Activated CD4-positive, alpha-beta memory T cell treated with anti-CD3 and anti-CD28 coated beads for 36 hours (primary cell): ENCODE measurements at regions not wholly inside any gene's neighbourhood (a gene's known extent, or its start where the extent isn't known, plus 50 kb on each side); places are given as distances from the start of the nearest gene placed in this dataset.

ENCODE experiments used
- CTCF ChIA-PET: fragments of 350-600 bp; sonication (Branson Sonifier 250); formaldehyde crosslinking; loops from one replicate; lab custom pipeline; 2021; ENCODE audit warnings: antibody characterized with exemption, inconsistent platforms; lab: Charles Lee
- POLR2A ChIA-PET: fragments of 350-600 bp; sonication (Branson Sonifier 250); formaldehyde crosslinking; loops from one replicate; lab custom pipeline; 2021; ENCODE audit warnings: antibody characterized with exemption; lab: Charles Lee
- DNase-seq: peaks from one replicate; pipeline ENCODE4 v3.0.0-alpha.2; 2020
- H3K27ac Mint-ChIP-seq: one replicate; pipeline ENCODE4 v1.8.0; 2021; ENCODE audit warnings: mixed read lengths
- H3K27me3 Mint-ChIP-seq: one replicate; pipeline ENCODE4 v1.8.0; 2021; ENCODE audit warnings: mixed read lengths
- H3K36me3 Mint-ChIP-seq: one replicate; pipeline ENCODE4 v1.8.0; 2021; ENCODE audit warnings: mixed read lengths
- H3K4me1 Mint-ChIP-seq: one replicate; pipeline ENCODE4 v1.8.0; 2021; ENCODE audit warnings: low read depth, mixed read lengths
- H3K4me3 Mint-ChIP-seq: one replicate; pipeline ENCODE4 v1.8.0; 2021; ENCODE audit warnings: mild to moderate bottlenecking, mixed read lengths
- H3K9me3 Mint-ChIP-seq: one replicate; pipeline ENCODE4 v1.8.0; 2021; ENCODE audit warnings: mixed read lengths
- intact Hi-C: fragments of 100-400 bp; cut with micrococcal nuclease; formaldehyde crosslinking; loops from one replicate; pipeline ENCODE4 v1.15.1; 2023

DNA sequence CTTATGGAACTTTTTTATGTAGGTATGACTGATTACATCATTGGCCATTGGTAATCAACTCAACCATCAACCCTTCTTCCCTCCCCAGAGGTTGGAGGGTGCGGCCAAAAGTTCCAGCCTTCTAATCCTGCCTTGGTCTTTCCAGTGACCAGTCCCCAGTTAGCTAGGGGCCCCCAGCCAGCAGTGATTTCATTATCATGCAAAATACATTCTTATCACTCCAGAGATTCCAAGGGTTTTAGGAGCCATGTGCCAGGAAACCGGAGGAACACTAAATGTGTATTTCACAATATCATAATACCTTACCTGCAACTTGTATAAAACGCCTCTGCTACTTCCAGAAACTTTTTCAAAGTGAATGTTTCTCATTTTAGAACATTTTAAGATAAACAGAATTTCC lies 181.5 kb upstream of the PELI2 start:
- H3K9me3 Mint-ChIP-seq, result no peaks in the 10 kb centered on the region
- H3K27me3 Mint-ChIP-seq, result peaks cover 2% of the 10 kb centered on the region
- intact Hi-C loops, result no loop called here
- ChIA-PET POLR2A (no interaction called here), CTCF (no interaction called here)
- H3K4me1 Mint-ChIP-seq, result no peaks in the 10 kb centered on the region
- H3K4me3 Mint-ChIP-seq, result no peak overlapping the region
- H3K27ac Mint-ChIP-seq, result no peak overlapping the region
- DNase-seq, result no peak
- H3K36me3 Mint-ChIP-seq, result no peaks in the 10 kb centered on the region

DNA sequence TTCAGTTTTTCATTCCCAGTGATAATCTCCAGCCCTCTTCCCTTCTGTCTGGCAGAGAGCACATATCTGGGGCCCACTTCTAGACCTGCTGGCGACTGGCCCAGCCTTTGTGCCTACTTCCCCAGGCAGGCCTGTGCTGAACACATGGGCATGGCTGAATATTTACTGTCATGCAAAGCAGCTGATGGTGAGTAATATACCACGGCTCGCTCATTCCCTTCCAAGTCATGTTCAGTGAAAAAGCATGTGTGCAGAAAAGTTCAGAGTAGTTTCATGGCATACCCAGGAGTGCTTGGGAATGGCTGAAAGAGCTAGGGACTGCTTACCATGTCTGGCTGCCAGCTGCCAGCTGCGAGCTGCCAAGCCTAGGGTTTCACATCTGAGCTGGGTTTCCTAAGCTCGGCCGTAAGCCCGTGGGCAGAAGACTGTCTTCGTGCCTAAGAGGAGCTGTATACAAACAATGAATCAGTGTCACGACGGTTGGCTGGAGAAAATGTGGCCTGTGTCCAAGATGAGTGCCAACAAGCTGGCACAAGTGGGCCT lies 179.9 kb upstream of the PELI2 start:
- H3K4me3 Mint-ChIP-seq, result no peak overlapping the region
- peaks cover 2% of the 10 kb centered on the region for H3K27me3 Mint-ChIP-seq
- H3K36me3 Mint-ChIP-seq, result no peaks in the 10 kb centered on the region
- DNase-seq, result no peak
- no peak overlapping the region for H3K27ac Mint-ChIP-seq
- no peaks in the 10 kb centered on the region for H3K9me3 Mint-ChIP-seq
- no peaks in the 10 kb centered on the region for H3K4me1 Mint-ChIP-seq
- CTCF ChIA-PET, result no interaction called here
- POLR2A ChIA-PET, result no interaction called here
- intact Hi-C loops, result no loop called here

DNA sequence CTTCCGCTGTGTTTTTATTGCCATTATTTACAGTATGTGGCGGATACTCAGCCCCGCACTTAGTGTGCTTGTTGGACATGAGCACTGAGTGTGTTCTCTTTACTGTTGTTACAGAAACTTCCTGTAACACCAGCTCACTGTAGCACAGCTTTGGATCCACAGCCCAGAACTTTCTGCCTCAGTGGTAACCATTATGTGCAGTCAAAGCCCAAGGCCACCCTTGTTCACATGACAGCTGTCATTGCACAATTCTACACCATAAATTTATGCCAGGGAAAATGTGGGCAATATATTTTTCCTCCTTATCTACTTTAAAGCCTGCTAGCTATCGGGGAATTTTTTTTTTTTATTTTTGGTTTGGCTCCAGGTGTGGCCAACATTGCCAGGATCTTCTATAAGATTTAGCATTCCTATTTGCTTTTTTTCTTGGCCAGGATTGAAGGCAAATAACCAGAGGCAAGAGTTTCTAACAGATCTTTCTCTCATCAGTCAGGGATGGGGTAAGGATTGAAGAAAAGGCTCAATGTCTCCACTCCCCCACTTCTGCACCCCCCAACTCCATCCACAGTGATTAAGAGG lies 176.0 kb upstream of the PELI2 start:
- POLR2A ChIA-PET, result no interaction called here
- no peak overlapping the region for H3K27ac Mint-ChIP-seq
- no peaks in the 10 kb centered on the region for H3K36me3 Mint-ChIP-seq

DNA sequence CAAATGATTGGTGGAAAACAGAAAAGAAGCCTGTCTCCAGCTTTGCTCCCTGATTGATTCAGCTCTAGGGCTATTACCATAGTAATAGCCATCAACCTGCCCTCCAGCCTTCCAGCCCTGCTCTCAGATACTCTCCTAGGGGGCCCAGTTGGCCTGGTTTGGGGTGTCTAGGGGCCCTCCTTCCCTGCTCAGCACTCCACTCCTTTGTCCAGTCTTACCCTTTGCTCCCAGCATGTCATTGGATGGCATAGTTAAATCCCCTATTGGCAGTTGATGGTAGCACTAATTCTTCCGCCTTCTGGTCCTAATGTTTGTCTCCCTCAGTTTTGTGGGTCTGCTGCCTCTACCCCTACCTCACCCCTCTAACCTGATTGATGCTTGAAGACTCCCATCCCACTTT lies 175.4 kb upstream of the PELI2 start:
- Mint-ChIP-seq H3K4me3 (no peak overlapping the region), H3K9me3 (no peaks in the 10 kb centered on the region), H3K4me1 (no peaks in the 10 kb centered on the region), H3K27ac (no peak overlapping the region), H3K36me3 (no peaks in the 10 kb centered on the region), H3K27me3 (no peaks in the 10 kb centered on the region)
- CTCF ChIA-PET, result no interaction called here
- intact Hi-C loops, result no loop called here
- DNase-seq, result no peak
- POLR2A ChIA-PET, result no interaction called here

More for the DNA sequence above, 176.0 kb upstream of the PELI2 start:
- Mint-ChIP-seq H3K4me1 (no peaks in the 10 kb centered on the region), H3K4me3 (no peak overlapping the region), H3K27me3 (no peaks in the 10 kb centered on the region), H3K9me3 (no peaks in the 10 kb centered on the region)
- no peak for DNase-seq
- CTCF ChIA-PET, result no interaction called here
- intact Hi-C loops, result no loop called here

DNA sequence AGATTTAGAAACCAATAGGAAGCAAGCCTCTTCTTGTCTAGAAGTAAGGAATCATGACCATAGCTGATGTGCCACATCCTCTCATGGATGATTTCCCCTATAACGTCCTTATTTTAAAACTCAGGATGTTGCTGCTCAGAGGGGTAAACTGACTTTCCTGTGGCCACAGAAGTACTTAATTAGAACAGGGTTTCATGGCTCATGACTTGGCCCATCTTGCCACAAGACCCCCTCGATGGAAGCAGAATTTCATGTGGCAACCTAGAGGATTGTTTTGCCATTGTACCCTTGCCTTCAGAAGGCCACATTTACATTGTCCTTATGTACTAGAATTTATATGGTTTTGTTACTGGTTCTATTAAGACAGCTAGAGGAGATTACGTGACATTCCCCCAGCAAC lies 173.5 kb upstream of the PELI2 start:
- Mint-ChIP-seq H3K27ac (no peak overlapping the region), H3K9me3 (no peaks in the 10 kb centered on the region), H3K4me1 (no peaks in the 10 kb centered on the region), H3K36me3 (no peaks in the 10 kb centered on the region), H3K27me3 (peaks cover 2% of the 10 kb centered on the region), H3K4me3 (no peak overlapping the region)
- no peak for DNase-seq
- intact Hi-C loops, result no loop called here
- CTCF ChIA-PET, result no interaction called here
- POLR2A ChIA-PET, result no interaction called here

DNA sequence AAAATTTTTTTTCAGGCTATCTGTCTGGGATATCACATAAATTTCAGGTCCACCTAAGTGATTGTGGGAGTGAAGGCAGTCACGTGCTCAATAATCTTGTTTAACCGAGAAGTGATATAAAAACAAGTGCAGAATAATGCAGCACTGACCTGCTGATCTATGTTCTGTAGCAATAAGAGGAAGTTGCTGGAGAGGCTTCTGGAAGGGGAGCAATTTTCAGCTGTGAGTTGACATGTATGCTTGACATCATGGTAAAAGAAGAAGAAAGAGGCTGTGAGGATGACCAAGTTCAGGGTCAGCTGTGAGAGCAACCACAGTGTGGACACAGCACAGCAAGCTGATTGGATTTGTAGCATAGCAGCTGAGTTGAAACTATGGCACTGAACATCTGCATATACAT lies 172.0 kb upstream of the PELI2 start:
- no peak for DNase-seq
- ChIA-PET POLR2A (no interaction called here), CTCF (no interaction called here)
- no peak overlapping the region for H3K4me3 Mint-ChIP-seq
- no peaks in the 10 kb centered on the region for H3K36me3 Mint-ChIP-seq
- no peaks in the 10 kb centered on the region for H3K9me3 Mint-ChIP-seq
- no peak overlapping the region for H3K27ac Mint-ChIP-seq
- intact Hi-C loops, result no loop called here
- H3K4me1 Mint-ChIP-seq, result no peaks in the 10 kb centered on the region
- peaks cover 3% of the 10 kb centered on the region for H3K27me3 Mint-ChIP-seq

DNA sequence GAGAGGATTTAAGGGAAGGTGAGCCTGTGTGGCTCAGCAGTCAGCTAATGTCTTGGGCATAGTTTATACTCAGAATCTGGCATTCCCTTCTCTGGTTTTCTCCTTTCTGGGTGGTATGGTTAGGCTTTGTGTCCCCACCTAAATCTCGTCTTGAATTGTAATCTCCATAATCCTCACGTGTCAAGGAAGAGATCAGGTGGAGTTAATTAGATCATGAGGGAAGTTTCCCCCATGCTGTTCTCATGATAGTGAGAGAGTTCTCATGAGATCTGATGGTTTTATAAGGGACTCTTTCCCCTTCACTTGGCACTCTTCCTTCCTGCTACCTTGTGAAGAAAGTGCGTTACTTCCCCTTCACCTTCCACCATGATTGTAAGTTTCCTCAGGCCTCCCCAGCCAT lies 169.8 kb upstream of the PELI2 start:
- Mint-ChIP-seq H3K4me3 (no peak overlapping the region), H3K4me1 (no peaks in the 10 kb centered on the region), H3K9me3 (no peaks in the 10 kb centered on the region), H3K36me3 (no peaks in the 10 kb centered on the region), H3K27me3 (peaks cover 3% of the 10 kb centered on the region), H3K27ac (no peak overlapping the region)
- ChIA-PET POLR2A (no interaction called here), CTCF (no interaction called here)
- intact Hi-C loops, result no loop called here
- DNase-seq, result no peak

DNA sequence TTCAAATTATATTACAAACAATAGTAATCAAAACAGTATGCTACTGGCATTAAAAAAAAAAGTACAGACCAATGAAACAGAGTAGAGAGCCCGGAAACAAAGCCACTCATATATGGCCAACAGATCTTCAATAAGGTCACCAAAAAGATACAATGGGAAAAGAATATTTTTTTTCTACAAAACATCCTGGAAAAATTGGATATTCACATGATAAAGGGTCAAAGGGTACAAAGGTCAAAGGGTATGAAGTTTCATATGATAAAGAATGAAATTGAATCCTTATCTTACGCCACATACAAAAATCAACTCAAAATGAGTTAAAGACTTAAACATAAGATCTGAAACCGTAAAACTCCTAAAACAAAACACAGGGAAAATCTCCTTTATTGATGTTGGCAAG lies 168.5 kb upstream of the PELI2 start:
- CTCF ChIA-PET, result no interaction called here
- no peaks in the 10 kb centered on the region for H3K36me3 Mint-ChIP-seq
- no peak overlapping the region for H3K4me3 Mint-ChIP-seq
- DNase-seq, result no peak
- intact Hi-C loops, result no loop called here
- H3K9me3 Mint-ChIP-seq, result no peaks in the 10 kb centered on the region
- no peaks in the 10 kb centered on the region for H3K4me1 Mint-ChIP-seq
- POLR2A ChIA-PET, result no interaction called here
- H3K27ac Mint-ChIP-seq, result no peak overlapping the region
- peaks cover 3% of the 10 kb centered on the region for H3K27me3 Mint-ChIP-seq

DNA sequence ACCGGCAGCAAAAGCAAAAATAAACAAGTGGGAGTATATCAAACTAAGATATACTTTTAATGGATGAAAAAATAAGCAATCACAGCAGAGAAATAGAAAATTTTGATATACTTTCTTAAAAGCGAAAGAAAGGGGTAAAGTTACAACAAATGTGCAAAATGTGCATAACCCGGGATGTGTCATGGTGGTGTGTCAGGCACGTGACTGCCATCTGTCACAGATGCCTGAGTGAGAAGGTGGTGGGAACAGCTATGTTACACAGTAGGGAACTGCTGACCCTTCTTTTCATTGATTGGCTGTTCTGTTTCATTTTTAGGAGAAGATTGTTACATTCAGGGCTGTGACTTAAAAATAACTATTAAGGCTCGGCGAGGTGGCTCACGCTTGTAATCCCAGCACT lies 168.1 kb upstream of the PELI2 start:
- no peak overlapping the region for H3K27ac Mint-ChIP-seq
- DNase-seq, result no peak
- H3K9me3 Mint-ChIP-seq, result no peaks in the 10 kb centered on the region
- no peaks in the 10 kb centered on the region for H3K36me3 Mint-ChIP-seq
- no peak overlapping the region for H3K4me3 Mint-ChIP-seq
- ChIA-PET CTCF (no interaction called here), POLR2A (no interaction called here)
- intact Hi-C loops, result no loop called here
- H3K4me1 Mint-ChIP-seq, result no peaks in the 10 kb centered on the region
- peaks cover 3% of the 10 kb centered on the region for H3K27me3 Mint-ChIP-seq

DNA sequence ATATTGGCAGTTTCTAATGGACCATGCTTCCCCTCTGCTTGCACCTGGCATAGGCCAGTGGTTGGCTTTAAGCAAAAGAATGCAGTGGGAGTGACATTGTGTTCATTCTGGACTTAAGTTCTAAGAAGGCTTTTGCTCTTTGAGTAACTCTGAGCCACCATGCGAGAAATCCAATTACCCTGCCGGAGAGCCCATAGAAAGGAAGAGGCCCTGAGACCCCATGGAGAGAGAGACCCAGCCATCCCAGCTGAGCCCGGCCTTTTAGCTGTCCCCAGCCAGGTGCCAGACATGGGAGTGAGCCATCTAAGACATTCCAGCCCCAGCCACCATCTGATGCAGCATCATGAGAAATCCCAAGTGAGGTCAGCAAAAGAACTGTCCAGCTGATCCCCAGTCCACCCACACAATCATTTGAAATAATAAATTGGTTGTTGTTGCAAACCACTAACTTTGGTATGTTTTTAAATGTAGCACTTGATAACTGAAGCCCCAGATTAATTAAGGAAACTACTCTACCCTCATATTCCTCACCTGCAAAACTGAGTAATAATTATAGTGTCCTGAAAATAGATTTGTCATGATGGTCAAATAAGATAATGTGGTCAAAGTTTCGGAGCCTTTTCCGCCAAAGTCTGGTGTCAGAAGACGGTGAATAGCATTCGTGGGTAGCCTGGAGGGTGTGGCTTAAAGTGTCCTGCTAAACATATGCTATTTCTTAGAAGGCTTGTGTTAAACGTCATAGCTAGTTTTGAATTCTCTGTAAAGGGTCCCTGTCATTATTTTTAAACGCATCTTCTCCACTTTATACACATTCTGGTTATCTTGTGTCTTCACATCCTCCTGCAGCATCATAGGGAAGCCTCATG lies 166.6 kb upstream of the PELI2 start:
- ChIA-PET POLR2A (no interaction called here), CTCF (no interaction called here)
- H3K4me1 Mint-ChIP-seq, result no peaks in the 10 kb centered on the region
- H3K27ac Mint-ChIP-seq, result no peak overlapping the region
- H3K9me3 Mint-ChIP-seq, result no peaks in the 10 kb centered on the region
- no peaks in the 10 kb centered on the region for H3K36me3 Mint-ChIP-seq
- H3K27me3 Mint-ChIP-seq, result peaks cover 3% of the 10 kb centered on the region
- intact Hi-C loops, result no loop called here
- no peak overlapping the region for H3K4me3 Mint-ChIP-seq
- no peak for DNase-seq

DNA sequence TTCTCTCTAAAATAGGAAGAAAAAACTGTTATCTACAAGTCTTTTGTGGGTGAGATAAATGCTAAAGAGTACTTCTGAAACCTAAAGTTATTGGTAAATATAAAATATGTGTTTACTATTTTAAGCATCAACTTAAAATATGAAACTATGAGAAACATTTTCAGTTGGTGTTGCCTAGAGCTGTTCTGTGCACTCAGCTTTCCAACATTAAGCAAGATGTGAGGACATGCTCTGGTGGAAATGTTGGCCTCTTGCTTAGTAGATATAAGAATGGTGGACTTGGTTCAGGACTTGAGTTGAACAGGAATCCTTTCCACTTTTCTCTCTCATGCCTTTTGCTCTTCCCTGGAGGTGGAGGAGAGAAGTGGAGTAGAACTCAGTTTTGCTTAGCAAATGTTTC lies 164.1 kb upstream of the PELI2 start:
- POLR2A ChIA-PET, result no interaction called here

DNA sequence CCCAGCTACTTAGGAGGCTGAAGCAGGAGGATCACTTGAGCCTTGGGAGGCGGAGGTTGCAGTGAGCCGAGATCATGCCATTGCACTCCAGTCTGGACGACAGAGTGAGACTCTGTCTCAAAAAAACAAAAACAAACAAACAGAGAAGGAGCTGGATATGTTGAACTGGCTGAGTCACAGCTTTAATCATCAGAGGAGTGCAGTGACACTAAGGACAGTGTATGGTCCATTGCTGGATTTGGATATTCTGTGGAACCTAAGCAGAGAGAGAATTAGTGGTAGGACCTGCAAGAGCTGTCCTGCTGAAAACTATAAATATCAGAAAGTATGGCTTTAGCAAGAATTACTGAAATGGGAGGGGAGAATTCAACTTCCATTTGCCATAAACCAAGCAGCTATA lies 163.0 kb upstream of the PELI2 start:
- Mint-ChIP-seq H3K36me3 (no peaks in the 10 kb centered on the region), H3K9me3 (no peaks in the 10 kb centered on the region), H3K4me1 (no peaks in the 10 kb centered on the region), H3K27ac (no peak overlapping the region), H3K27me3 (peaks cover 4% of the 10 kb centered on the region), H3K4me3 (no peak overlapping the region)
- intact Hi-C loops, result no loop called here
- ChIA-PET POLR2A (no interaction called here), CTCF (no interaction called here)
- DNase-seq, result no peak

More for the DNA sequence above, 164.1 kb upstream of the PELI2 start:
- intact Hi-C loops, result no loop called here
- Mint-ChIP-seq H3K36me3 (no peaks in the 10 kb centered on the region), H3K27me3 (peaks cover 3% of the 10 kb centered on the region), H3K4me1 (no peaks in the 10 kb centered on the region), H3K27ac (no peak overlapping the region), H3K9me3 (no peaks in the 10 kb centered on the region), H3K4me3 (no peak overlapping the region)
- CTCF ChIA-PET, result no interaction called here
- DNase-seq, result no peak

DNA sequence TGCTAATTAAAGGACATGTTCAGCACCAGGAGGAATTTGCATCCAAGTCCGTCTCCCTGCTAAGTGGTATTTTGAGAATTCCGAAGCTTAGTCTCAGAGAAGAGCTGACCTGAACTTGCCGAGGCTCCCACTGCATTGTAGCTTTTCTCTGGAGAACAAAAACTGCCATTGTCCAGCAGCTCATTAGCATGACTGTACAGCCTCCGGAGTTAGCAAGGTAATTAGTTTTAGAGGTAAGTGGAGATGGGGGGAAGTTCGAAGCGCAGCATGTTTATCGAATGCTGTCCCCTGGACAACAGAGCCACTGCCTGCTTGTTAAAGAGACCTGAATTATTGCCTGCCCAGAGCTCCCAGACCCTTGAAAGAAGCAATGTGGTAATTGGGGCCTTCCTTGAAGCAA lies 160.3 kb upstream of the PELI2 start:
- peaks cover 4% of the 10 kb centered on the region for H3K27me3 Mint-ChIP-seq
- no peak for DNase-seq
- intact Hi-C loops, result no loop called here
- POLR2A ChIA-PET, result no interaction called here
- H3K27ac Mint-ChIP-seq, result no peak overlapping the region
- H3K4me3 Mint-ChIP-seq, result no peak overlapping the region
- H3K36me3 Mint-ChIP-seq, result no peaks in the 10 kb centered on the region
- no peaks in the 10 kb centered on the region for H3K4me1 Mint-ChIP-seq
- CTCF ChIA-PET, result no interaction called here
- no peaks in the 10 kb centered on the region for H3K9me3 Mint-ChIP-seq
